Central memory CD8-positive, alpha-beta T cell (primary cell): ENCODE measurements at regions not wholly inside any gene's neighbourhood (a gene's known extent, or its start where the extent isn't known, plus 50 kb on each side); places are given as distances from the start of the nearest gene placed in this dataset.

Source experiments
- ATAC-seq: fragments of 150-1000 bp; cut with Tn5 transposase; replicated peaks from 2 replicates; pipeline ENCODE4 v1.10.0; 2022; ENCODE audit warnings: mild to moderate bottlenecking, moderate FRiP score, moderate number of reproducible peaks; ENCODE audit not compliant: poor library complexity, severe bottlenecking; ENCODE audit errors: extremely low read depth
- DNase-seq, 2 donors: peaks; one replicate each; pipeline ENCODE4 v3.0.0; 2021; ENCODE audit warnings: low spot score in 2 of 2
- H3K27ac Mint-ChIP-seq: one replicate; pipeline ENCODE4 v1.8.0; 2022; ENCODE audit warnings: low read depth, mild to moderate bottlenecking, moderate library complexity, mixed read lengths
- H3K27me3 Mint-ChIP-seq: one replicate; pipeline ENCODE4 v1.8.0; 2022; ENCODE audit warnings: mixed read lengths
- H3K36me3 Mint-ChIP-seq: one replicate; pipeline ENCODE4 v1.8.0; 2022; ENCODE audit warnings: mild to moderate bottlenecking, moderate library complexity, mixed read lengths; ENCODE audit not compliant: insufficient read depth
- H3K4me1 Mint-ChIP-seq: one replicate; pipeline ENCODE4 v1.8.0; 2022; ENCODE audit warnings: mixed read lengths
- H3K4me3 Mint-ChIP-seq: one replicate; pipeline ENCODE4 v1.8.0; 2022; ENCODE audit warnings: mild to moderate bottlenecking, moderate library complexity, mixed read lengths
- H3K9me3 Mint-ChIP-seq: one replicate; pipeline ENCODE4 v1.8.0; 2022; ENCODE audit warnings: mixed read lengths

DNA sequence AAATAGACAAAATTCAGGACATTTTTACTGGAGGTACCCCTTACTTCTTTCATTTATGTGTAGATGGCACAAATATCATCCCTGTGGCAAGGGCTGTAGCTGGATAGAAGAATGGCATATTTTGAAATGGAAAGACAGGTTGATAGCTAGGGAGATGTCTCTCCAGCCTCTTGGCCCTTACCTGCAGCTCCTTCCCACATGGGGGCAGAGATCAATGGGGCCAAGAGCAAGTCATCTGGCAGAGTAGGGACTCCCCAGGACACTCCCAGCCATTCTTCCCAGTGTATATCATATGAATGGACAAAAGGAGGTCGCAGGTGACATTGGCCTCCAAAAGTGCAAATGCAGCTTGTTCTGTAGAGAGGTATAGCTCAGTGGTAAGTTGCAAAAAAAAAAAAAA lies 192.2 kb upstream of the ATP5MC3 start:
- no peak overlapping the region for H3K27ac Mint-ChIP-seq
- no peaks in the 10 kb centered on the region for H3K9me3 Mint-ChIP-seq

GRCh38 chr2:175372704-175373701 lies 191.5 kb upstream of the ATP5MC3 start:
- Mint-ChIP-seq H3K36me3 (no peaks in the 10 kb centered on the region), H3K27me3 (peaks cover 39% of the 10 kb centered on the region), H3K9me3 (no peaks in the 10 kb centered on the region), H3K4me1 (no peaks in the 10 kb centered on the region), H3K27ac (no peak overlapping the region), H3K4me3 (no peak overlapping the region)
- DNase-seq, result no peak
- no peak for ATAC-seq

More for the DNA sequence above, 192.2 kb upstream of the ATP5MC3 start:
- DNase-seq, result no peak
- H3K36me3 Mint-ChIP-seq, result no peaks in the 10 kb centered on the region
- H3K4me1 Mint-ChIP-seq, result no peaks in the 10 kb centered on the region
- no peak overlapping the region for H3K4me3 Mint-ChIP-seq
- no peak for ATAC-seq
- H3K27me3 Mint-ChIP-seq, result peaks cover 40% of the 10 kb centered on the region

DNA sequence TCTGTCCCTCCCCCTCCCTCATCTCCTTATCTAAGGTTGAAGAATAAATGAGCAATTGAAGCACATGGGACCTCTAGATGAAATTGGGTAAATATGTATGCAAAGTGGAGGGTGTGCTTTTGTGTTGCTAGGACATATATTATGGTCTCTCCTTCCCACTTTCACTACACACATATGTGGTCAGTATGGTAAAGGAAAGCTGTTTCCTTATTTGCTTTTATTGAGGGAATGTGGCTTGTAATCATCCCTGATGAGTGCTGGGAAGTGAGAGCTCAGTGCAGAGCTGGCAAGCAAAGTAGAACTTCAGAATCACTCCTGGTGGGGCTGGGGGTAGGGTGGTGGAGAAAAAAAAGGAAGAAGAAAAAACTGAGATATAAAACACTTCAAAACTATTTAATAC lies 189.9 kb upstream of the ATP5MC3 start:
- ATAC-seq, result no peak
- no peaks in the 10 kb centered on the region for H3K9me3 Mint-ChIP-seq
- no peak overlapping the region for H3K27ac Mint-ChIP-seq
- no peak overlapping the region for H3K4me3 Mint-ChIP-seq
- H3K4me1 Mint-ChIP-seq, result no peaks in the 10 kb centered on the region
- H3K36me3 Mint-ChIP-seq, result no peaks in the 10 kb centered on the region
- no peak for DNase-seq
- peaks cover 24% of the 10 kb centered on the region for H3K27me3 Mint-ChIP-seq

DNA sequence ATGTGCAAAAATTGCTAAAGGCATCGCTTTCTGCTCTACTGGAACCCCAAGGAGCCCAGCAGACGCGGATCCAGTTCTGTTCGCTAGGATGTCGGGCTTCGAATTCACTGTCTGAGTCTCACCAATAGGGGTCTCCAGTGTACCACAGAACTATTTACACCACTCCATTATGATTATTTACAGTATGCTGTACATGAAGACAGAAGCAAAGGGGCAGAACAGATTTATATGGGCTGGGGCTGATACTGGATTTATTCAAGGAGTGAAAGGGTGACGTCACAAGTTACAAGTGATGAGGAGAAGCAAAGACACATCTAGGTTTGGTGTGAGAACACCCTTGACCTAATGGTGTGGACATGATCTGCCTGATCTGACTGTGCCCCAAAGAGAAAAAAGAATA lies 185.3 kb upstream of the ATP5MC3 start:
- H3K9me3 Mint-ChIP-seq, result no peaks in the 10 kb centered on the region
- ATAC-seq (no peak), DNase-seq (no peak)
- H3K27me3 Mint-ChIP-seq, result peaks cover 34% of the 10 kb centered on the region
- no peak overlapping the region for H3K4me3 Mint-ChIP-seq
- H3K27ac Mint-ChIP-seq, result no peak overlapping the region
- no peaks in the 10 kb centered on the region for H3K36me3 Mint-ChIP-seq
- no peaks in the 10 kb centered on the region for H3K4me1 Mint-ChIP-seq

DNA sequence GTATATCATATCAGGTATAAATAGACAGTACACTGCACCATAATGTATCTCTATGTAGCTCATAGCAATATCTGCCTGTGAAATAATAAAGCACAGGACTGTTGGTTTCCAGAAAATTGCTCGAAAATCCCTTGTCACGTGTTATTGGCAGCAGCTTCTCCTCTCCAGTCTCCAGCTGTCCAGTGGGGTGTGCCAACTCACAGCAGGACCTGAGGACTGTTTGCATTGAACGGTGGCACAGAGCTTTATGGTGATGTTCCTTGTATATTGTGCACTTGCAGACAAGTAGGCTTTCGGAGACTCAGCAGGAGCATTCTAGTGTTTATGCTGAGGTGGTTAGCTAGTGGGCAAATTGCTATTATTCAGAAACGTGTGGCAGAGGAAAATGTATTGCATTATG lies 182.2 kb upstream of the ATP5MC3 start:
- no peaks in the 10 kb centered on the region for H3K4me1 Mint-ChIP-seq
- DNase-seq (no peak), ATAC-seq (no peak)
- peaks cover 45% of the 10 kb centered on the region for H3K27me3 Mint-ChIP-seq
- no peak overlapping the region for H3K4me3 Mint-ChIP-seq
- H3K27ac Mint-ChIP-seq, result no peak overlapping the region
- no peaks in the 10 kb centered on the region for H3K36me3 Mint-ChIP-seq
- no peaks in the 10 kb centered on the region for H3K9me3 Mint-ChIP-seq

DNA sequence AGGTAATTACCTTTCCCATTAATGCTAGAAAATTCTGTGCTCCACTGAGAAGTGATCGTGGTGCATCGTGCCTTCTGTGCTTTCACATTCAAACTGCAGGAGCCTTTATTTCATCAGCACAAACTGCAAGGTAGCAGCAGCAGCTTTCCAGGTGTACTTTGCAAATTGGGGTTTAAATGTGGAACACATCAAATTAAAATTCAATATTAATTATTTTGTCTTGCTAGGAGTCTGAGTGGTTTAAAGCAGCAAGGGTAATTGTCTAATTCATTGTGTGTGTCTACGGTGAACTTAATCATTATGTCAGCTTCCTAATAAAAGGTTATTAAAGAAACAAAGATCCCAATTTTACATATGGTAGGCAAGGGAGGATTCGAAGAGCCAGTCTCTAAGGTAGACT lies 180.8 kb upstream of the ATP5MC3 start:
- Mint-ChIP-seq H3K27ac (no peak overlapping the region), H3K4me1 (no peaks in the 10 kb centered on the region), H3K36me3 (no peaks in the 10 kb centered on the region), H3K4me3 (no peak overlapping the region), H3K27me3 (peaks cover 57% of the 10 kb centered on the region), H3K9me3 (no peaks in the 10 kb centered on the region)
- no peak for ATAC-seq
- no peak for DNase-seq

- no peaks in the 10 kb centered on the region for H3K9me3 Mint-ChIP-seq
- no peak overlapping the region for H3K27ac Mint-ChIP-seq
- DNase-seq, result no peak
- no peaks in the 10 kb centered on the region for H3K36me3 Mint-ChIP-seq
- H3K4me1 Mint-ChIP-seq, result no peaks in the 10 kb centered on the region
- no peak overlapping the region for H3K4me3 Mint-ChIP-seq
- no peak for ATAC-seq
- H3K27me3 Mint-ChIP-seq, result peaks cover 53% of the 10 kb centered on the region
Measured at GRCh38 chr2:175359710-175360109, 178.2 kb upstream of the ATP5MC3 start.

- Mint-ChIP-seq H3K27ac (no peak overlapping the region), H3K36me3 (no peaks in the 10 kb centered on the region), H3K4me1 (no peaks in the 10 kb centered on the region), H3K4me3 (no peak overlapping the region), H3K9me3 (no peaks in the 10 kb centered on the region), H3K27me3 (peaks cover 61% of the 10 kb centered on the region)
- DNase-seq (no peak), ATAC-seq (no peak)
Measured at GRCh38 chr2:175356901-175357300, 175.4 kb upstream of the ATP5MC3 start.

- Mint-ChIP-seq H3K27ac (no peak overlapping the region), H3K4me3 (no peak overlapping the region), H3K27me3 (peaks cover 66% of the 10 kb centered on the region), H3K4me1 (no peaks in the 10 kb centered on the region), H3K36me3 (no peaks in the 10 kb centered on the region), H3K9me3 (no peaks in the 10 kb centered on the region)
- DNase-seq (no peak), ATAC-seq (no peak)
Measured at GRCh38 chr2:175355246-175355645, 173.7 kb upstream of the ATP5MC3 start.

DNA sequence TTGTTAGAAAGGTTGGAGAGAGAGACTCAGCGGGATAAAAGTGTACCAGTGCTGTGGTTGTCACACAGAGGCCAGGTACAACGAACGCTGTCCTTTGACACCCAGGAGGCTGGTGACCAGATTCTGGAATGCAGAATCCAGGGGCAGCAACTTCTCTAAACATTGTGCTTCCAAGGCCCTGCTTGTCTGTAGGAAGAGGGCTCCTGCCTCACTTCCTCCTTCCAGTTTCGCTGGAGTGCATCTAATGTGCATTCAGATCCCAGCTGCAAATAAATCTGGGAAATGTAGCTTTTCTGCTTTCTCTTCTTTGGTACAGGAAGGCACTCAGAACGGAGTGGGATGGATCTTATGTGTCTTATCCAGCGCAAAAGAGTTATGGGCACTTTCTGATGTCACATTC lies 171.8 kb upstream of the ATP5MC3 start:
- Mint-ChIP-seq H3K27ac (no peak overlapping the region), H3K27me3 (peaks cover 62% of the 10 kb centered on the region), H3K9me3 (no peaks in the 10 kb centered on the region), H3K4me1 (no peaks in the 10 kb centered on the region), H3K36me3 (no peaks in the 10 kb centered on the region), H3K4me3 (no peak overlapping the region)
- ATAC-seq, result no peak
- DNase-seq, result no peak

DNA sequence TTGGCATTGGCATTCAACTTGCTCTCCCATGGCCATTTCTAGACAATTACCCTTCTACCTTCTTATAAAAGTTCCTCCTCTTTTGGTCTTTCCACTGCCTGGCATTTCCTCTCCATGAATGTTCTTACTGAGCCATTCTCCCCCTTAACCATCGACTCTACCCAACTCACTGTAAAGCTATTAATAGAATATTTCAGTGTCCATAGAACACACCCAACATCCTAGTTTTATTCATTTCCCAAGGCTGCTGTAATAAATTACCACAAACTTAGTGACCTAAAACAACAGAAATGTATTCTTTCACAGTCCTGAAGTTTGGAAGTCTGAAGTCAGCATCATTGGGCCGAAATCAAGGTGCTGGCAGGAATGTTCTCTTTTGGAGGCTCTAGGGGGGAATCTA lies 170.0 kb upstream of the ATP5MC3 start:
- Mint-ChIP-seq H3K9me3 (no peaks in the 10 kb centered on the region), H3K27me3 (peaks cover 73% of the 10 kb centered on the region), H3K4me1 (no peaks in the 10 kb centered on the region), H3K36me3 (no peaks in the 10 kb centered on the region), H3K27ac (no peak overlapping the region), H3K4me3 (no peak overlapping the region)
- DNase-seq (no peak), ATAC-seq (no peak)

- no peak overlapping the region for H3K4me3 Mint-ChIP-seq
- no peaks in the 10 kb centered on the region for H3K9me3 Mint-ChIP-seq
- no peaks in the 10 kb centered on the region for H3K4me1 Mint-ChIP-seq
- H3K27me3 Mint-ChIP-seq, result peaks cover 78% of the 10 kb centered on the region
- DNase-seq, result no peak
- H3K36me3 Mint-ChIP-seq, result no peaks in the 10 kb centered on the region
- no peak for ATAC-seq
- no peak overlapping the region for H3K27ac Mint-ChIP-seq
Measured at GRCh38 chr2:175350105-175350504, 168.6 kb upstream of the ATP5MC3 start.

DNA sequence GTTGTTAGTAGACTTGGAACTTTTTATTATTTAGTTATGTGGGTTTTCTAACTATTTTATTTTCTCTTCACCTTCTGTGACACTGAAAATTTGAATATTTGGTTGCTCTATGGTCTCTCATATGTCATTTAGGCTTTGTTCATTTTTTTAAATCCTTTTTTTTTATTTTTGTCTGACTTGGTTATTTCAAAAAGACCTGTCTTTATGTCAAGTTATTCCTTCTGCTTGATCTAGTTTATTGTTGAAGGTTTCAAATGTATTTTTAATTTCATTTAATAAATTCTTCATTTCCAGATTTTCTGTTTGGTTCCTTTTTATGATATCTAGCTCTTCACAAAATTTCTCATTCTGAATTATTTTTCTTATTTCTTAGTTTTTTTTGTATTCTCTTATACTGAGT lies 160.6 kb upstream of the ATP5MC3 start:
- no peaks in the 10 kb centered on the region for H3K36me3 Mint-ChIP-seq
- no peak overlapping the region for H3K4me3 Mint-ChIP-seq
- H3K9me3 Mint-ChIP-seq, result peaks cover 16% of the 10 kb centered on the region
- ATAC-seq (no peak), DNase-seq (no peak)
- no peaks in the 10 kb centered on the region for H3K4me1 Mint-ChIP-seq
- H3K27me3 Mint-ChIP-seq, result peaks cover 44% of the 10 kb centered on the region
- no peak overlapping the region for H3K27ac Mint-ChIP-seq
